ENCODE measurements at regions not wholly inside any gene's neighbourhood (a gene's known extent, or its start where the extent isn't known, plus 50 kb on each side); places are given as distances from the start of the nearest gene placed in this dataset.
"Not testable (repeated sequence)": the region's sequence is repeated elsewhere in the genome, so short reads cannot be mapped to it uniquely, and the experiment has no call there.

- no peak for DNase-seq (ENCODE audit: low read depth in 2 of 3, low spot score in 2 of 3)
Observed at GRCh38 chr3:110816008-110816407, 255.6 kb upstream of the NECTIN3 start.

- DNase-seq (ENCODE audit: low read depth in 2 of 3, low spot score in 2 of 3) = no peak
Observed at GRCh38 chr3:110821586-110821985, 250.0 kb upstream of the NECTIN3 start.

GRCh38 chr3:110822971-110823370, 248.6 kb upstream of the NECTIN3 start:
- no peak for DNase-seq (ENCODE audit: low read depth in 2 of 3, low spot score in 2 of 3)

- DNase-seq (ENCODE audit: low read depth in 2 of 3, low spot score in 2 of 3) = no peak
Observed at GRCh38 chr3:110846971-110847370, 224.6 kb upstream of the NECTIN3 start.

- no peak for DNase-seq (ENCODE audit: low read depth in 2 of 3, low spot score in 2 of 3)
Observed at GRCh38 chr3:110849064-110849463, 222.6 kb upstream of the NECTIN3 start.

GRCh38 chr3:110851736-110852135, 219.9 kb upstream of the NECTIN3 start:
- DNase-seq (ENCODE audit: low read depth in 2 of 3, low spot score in 2 of 3) = no peak

- no peak for DNase-seq (ENCODE audit: low read depth in 2 of 3, low spot score in 2 of 3)
Observed at GRCh38 chr3:110855207-110855606, 216.4 kb upstream of the NECTIN3 start.

GRCh38 chr3:110856916-110857315, 214.7 kb upstream of the NECTIN3 start:
- no peak for DNase-seq (ENCODE audit: low read depth in 2 of 3, low spot score in 2 of 3)

- no peak for DNase-seq (ENCODE audit: low read depth in 2 of 3, low spot score in 2 of 3)
Observed at GRCh38 chr3:110858549-110858948, 213.1 kb upstream of the NECTIN3 start.

GRCh38 chr3:110859336-110859735, 212.3 kb upstream of the NECTIN3 start:
- no peak for DNase-seq (ENCODE audit: low read depth in 2 of 3, low spot score in 2 of 3)

GRCh38 chr3:110859993-110860392, 211.6 kb upstream of the NECTIN3 start:
- DNase-seq (ENCODE audit: low read depth in 2 of 3, low spot score in 2 of 3) = no peak

- no peak for DNase-seq (ENCODE audit: low read depth in 2 of 3, low spot score in 2 of 3)
Observed at GRCh38 chr3:110865934-110866333, 205.7 kb upstream of the NECTIN3 start.

GRCh38 chr3:110868106-110868505, 203.5 kb upstream of the NECTIN3 start:
- no peak for DNase-seq (ENCODE audit: low read depth in 2 of 3, low spot score in 2 of 3)

- no peak for DNase-seq (ENCODE audit: low read depth in 2 of 3, low spot score in 2 of 3)
Observed at GRCh38 chr3:110869736-110870135, 201.9 kb upstream of the NECTIN3 start.

GRCh38 chr3:110871869-110872268, 199.7 kb upstream of the NECTIN3 start:
- no peak for DNase-seq (ENCODE audit: low read depth in 2 of 3, low spot score in 2 of 3)

- no peak for DNase-seq (ENCODE audit: low read depth in 2 of 3, low spot score in 2 of 3)
Observed at GRCh38 chr3:110878692-110879091, 192.9 kb upstream of the NECTIN3 start.

- no peak for DNase-seq (ENCODE audit: low read depth in 2 of 3, low spot score in 2 of 3)
Observed at GRCh38 chr3:110881069-110881468, 190.5 kb upstream of the NECTIN3 start.

GRCh38 chr3:110886222-110886893, 185.3 kb upstream of the NECTIN3 start:
- DNase-seq (ENCODE audit: low read depth in 2 of 3, low spot score in 2 of 3) = no peak

- no peak for DNase-seq (ENCODE audit: low read depth in 2 of 3, low spot score in 2 of 3)
Observed at GRCh38 chr3:110887176-110887575, 184.4 kb upstream of the NECTIN3 start.

GRCh38 chr3:110888625-110889375, 182.8 kb upstream of the NECTIN3 start:
- DNase-seq (ENCODE audit: low read depth in 2 of 3, low spot score in 2 of 3) = not testable (repeated sequence)

- DNase-seq (ENCODE audit: low read depth in 2 of 3, low spot score in 2 of 3) = not testable (repeated sequence)
Observed at GRCh38 chr3:110889376-110889699, 182.3 kb upstream of the NECTIN3 start.

GRCh38 chr3:110894574-110894973, 177.0 kb upstream of the NECTIN3 start:
- DNase-seq (ENCODE audit: low read depth in 2 of 3, low spot score in 2 of 3) = no peak
